HepG2 (cell line): ENCODE measurements at regions not wholly inside any gene's neighbourhood (a gene's known extent, or its start where the extent isn't known, plus 50 kb on each side); places are given as distances from the start of the nearest gene placed in this dataset.

Source experiments
- ATAC-seq: fragments of 200-7000 bp; cut with Tn5 transposase; 3 replicates; pipeline ENCODE4 v1.9.1; 2020; ENCODE audit warnings: mild to moderate bottlenecking, moderate library complexity
- BruUV-seq: library from RNA; stranded (reverse); fragments of 400-500 nt; replicated peaks from 2 replicates; lab custom pipeline; 2021; lab: Mats Ljungman, UMichigan
- CTCF ChIA-PET: fragments of 300-600 bp; formaldehyde crosslinking; extraction: SDS; loops from one replicate; lab custom pipeline; 2021; ENCODE audit warnings: low total read pairs, inconsistent platforms, low intra/inter-chr PET ratio; lab: Yijun Ruan, JAX
- POLR2A ChIA-PET: fragments of 350-600 bp; sonication (Branson Sonifier 250); formaldehyde crosslinking; loops from one replicate; lab custom pipeline; 2020; ENCODE audit warnings: antibody characterized with exemption, inconsistent platforms; lab: Yijun Ruan, JAX
- DNase-seq: peaks from one replicate; pipeline ENCODE4 v3.0.0-alpha.2; 2015; ENCODE audit warnings: low spot score
- FAIRE-seq: peaks from 3 replicates; lab custom pipeline; 2011; peaks lifted over from hg19 to GRCh38; lab: Jason Lieb, UNC
- H2AFZ ChIP-seq: one replicate; pipeline ENCODE4 v1.6.1; 2011; ENCODE audit warnings: low read length, inconsistent platforms
- H3K27ac ChIP-seq: fragments of 300-600 bp; 3 replicates; pipeline ENCODE4 v1.8.0; 2011; ENCODE audit warnings: mixed run types, mild to moderate bottlenecking, mixed read lengths, low read length, inconsistent platforms; ENCODE audit not compliant: insufficient read depth; ENCODE audit errors: extremely low read length
- H3K27me3 ChIP-seq, 2 experiments: fragments of 200-600 bp in 1 of 2; 2 replicates in 1 of 2; 3 replicates in 1 of 2; pipeline versions ENCODE4 v1.6.0 to v1.8.0; 2011; ENCODE audit warnings: low read length in 2 of 2, mild to moderate bottlenecking in 2 of 2, moderate library complexity in 2 of 2, inconsistent platforms in 1 of 2; ENCODE audit not compliant: insufficient read depth in 2 of 2, control insufficient read depth in 1 of 2
- H3K36me3 ChIP-seq, 2 experiments: fragments of 200-600 bp in 1 of 2; replicated peaks in 1 of 2; 2 replicates in 1 of 2; 3 replicates in 1 of 2; pipeline versions ENCODE4 v1.5.1 to v1.8.0; 2011; ENCODE audit warnings: low read length in 2 of 2, inconsistent platforms in 1 of 2; ENCODE audit not compliant: insufficient read depth in 2 of 2, control insufficient read depth in 1 of 2
- H3K4me1 ChIP-seq: 2 replicates; pipeline ENCODE4 v1.5.1; 2012; ENCODE audit warnings: low read length, inconsistent platforms; ENCODE audit not compliant: insufficient read depth
- H3K4me2 ChIP-seq: 2 replicates; pipeline ENCODE4 v1.6.0; 2011; ENCODE audit warnings: low read depth, low read length, inconsistent platforms
- H3K4me3 ChIP-seq, 3 experiments: fragments of 200-600 bp in 1 of 3; sonication (generic), shearing (Covaris generic) in 1 of 3; replicated peaks in 1 of 3; 2 replicates each; pipeline ENCODE4 v1.5.1; 2011 to 2016; ENCODE audit warnings: low read length in 3 of 3, inconsistent platforms in 2 of 3, low read depth in 2 of 3, mild to moderate bottlenecking in 2 of 3, control low read depth in 1 of 3, mixed read lengths in 1 of 3; ENCODE audit not compliant: insufficient read depth in 1 of 3
- H3K79me2 ChIP-seq: one replicate; pipeline ENCODE4 v1.6.1; 2011; ENCODE audit warnings: low read length, inconsistent platforms; ENCODE audit not compliant: insufficient read depth
- H3K9ac ChIP-seq: 2 replicates; pipeline ENCODE4 v1.6.0; 2011; ENCODE audit warnings: mild to moderate bottlenecking, low read depth, low read length, inconsistent platforms; ENCODE audit not compliant: insufficient read depth
- H3K9me3 ChIP-seq: 2 replicates; pipeline ENCODE4 v1.5.1; 2012; ENCODE audit warnings: mild to moderate bottlenecking, low read length
- H4K20me1 ChIP-seq: 2 replicates; pipeline ENCODE4 v1.6.0; 2011; ENCODE audit warnings: inconsistent platforms, mild to moderate bottlenecking, low read length, moderate library complexity; ENCODE audit not compliant: insufficient read depth
- CHCHD3 ChIP-seq: sonication (generic); formaldehyde crosslinking; IDR thresholded peaks from 2 replicates; pipeline ENCODE4 v1.8.0; 2022; ENCODE audit warnings: mild to moderate bottlenecking, missing genetic modification reagents, moderate library complexity
- GMEB2 ChIP-seq: IDR thresholded peaks from 2 replicates; pipeline ENCODE4 v1.6.1; 2016; ENCODE audit warnings: missing biosample characterization, missing genetic modification reagents, low read depth
- ZBTB49 ChIP-seq: sonication (generic); formaldehyde crosslinking; IDR thresholded peaks from 2 replicates; pipeline ENCODE4 v1.4.0; 2020; ENCODE audit warnings: missing genetic modification reagents, borderline replicate concordance
- WGBS: methylation state at CpG from one replicate; pipeline ENCODE4 v1.1.6; 2017; ENCODE audit warnings: low lambda C conversion rate; 5-methylcytosine and 5-hydroxymethylcytosine counted together
- in situ Hi-C: cut with HindIII; loops from 2 replicates; pipeline ENCODE4 v1.10.0; 2017; ENCODE audit warnings: low pct_unique_long_range_greater_than_20kb; ENCODE audit not compliant: extremely low pct_ligation_motif_present
- intact Hi-C: fragments of 100-400 bp; cut with micrococcal nuclease; formaldehyde crosslinking; loops from one replicate; pipeline ENCODE4 v1.10.0; 2022; ENCODE audit not compliant: unreplicated experiment

- TF ChIP-seq ZBTB49 (CRISPR knock-in tag): no peak
- TF ChIP-seq, all 625 proteins: peak for 0
Measured at GRCh38 chr3:76047368-76047767, 262.0 kb upstream of the ZNF717 start (continued).

- DNase-seq (no peak), FAIRE-seq (no peak)
- no TSS peak for BruUV-seq
- Histone ChIP-seq H4K20me1 (no peaks in the 10 kb centered on the region), H3K4me3 (no peak overlapping the region), H3K9me3 (no peaks in the 10 kb centered on the region), H3K27ac (no peak overlapping the region)
- WGBS: 60% methylated on average over 2 of the region's 2 CpGs
- TF ChIP-seq GMEB2 (CRISPR knock-in tag) (no peak), CHCHD3 (CRISPR knock-in tag) (no peak)
- TF ChIP-seq, all 625 proteins: peak for 0
- in situ Hi-C loops: no loop called here
- ChIA-PET POLR2A (no interaction called here), CTCF (no interaction called here)
- H3K4me1 ChIP-seq: no peaks in the 10 kb centered on the region
- H3K79me2 ChIP-seq: no peaks in the 10 kb centered on the region
- no peak overlapping the region for H3K4me2 ChIP-seq
- H2AFZ ChIP-seq: no peak overlapping the region
- H3K27me3 ChIP-seq: no peaks in the 10 kb centered on the region
- intact Hi-C loops: no loop called here
- no peak overlapping the region for H3K9ac ChIP-seq
- no peak for ATAC-seq
- H3K36me3 ChIP-seq: no peaks in the 10 kb centered on the region
Measured at GRCh38 chr3:76049776-76050175, 264.4 kb upstream of the ZNF717 start.
